HepG2 (cell line): ENCODE measurements at regions not wholly inside any gene's neighbourhood (a gene's known extent, or its start where the extent isn't known, plus 50 kb on each side); places are given as distances from the start of the nearest gene placed in this dataset.

Experiments
- ERF ChIP-seq: IDR thresholded peaks from 2 replicates; pipeline ENCODE4 v1.6.1; 2018; ENCODE audit warnings: missing biosample characterization, missing genetic modification reagents
- FOXM1 ChIP-seq: sonication (generic); formaldehyde crosslinking; IDR thresholded peaks from 2 replicates; pipeline ENCODE4 v1.5.0; 2020; ENCODE audit warnings: missing genetic modification reagents
- GATA4 ChIP-seq: sonication (generic); IDR thresholded peaks from 2 replicates; pipeline ENCODE4 v1.6.1; 2016; ENCODE audit warnings: antibody characterized with exemption, low read depth, borderline replicate concordance
- HOXA7 ChIP-seq: sonication (generic); formaldehyde crosslinking; IDR thresholded peaks from 2 replicates; pipeline ENCODE4 v1.8.1; 2022; ENCODE audit warnings: mild to moderate bottlenecking, missing genetic modification reagents, moderate library complexity
- PAWR ChIP-seq: sonication (generic); formaldehyde crosslinking; IDR thresholded peaks from 2 replicates; pipeline ENCODE4 v1.4.0; 2020; ENCODE audit warnings: missing genetic modification reagents, mild to moderate bottlenecking, borderline replicate concordance
- ZSCAN22 ChIP-seq: sonication (generic); formaldehyde crosslinking; IDR thresholded peaks from 2 replicates; pipeline ENCODE4 v1.4.0; 2020; ENCODE audit warnings: mild to moderate bottlenecking, missing genetic modification reagents
- TF ChIP-seq, protein P1 (sequence below): sonication (generic); formaldehyde crosslinking; IDR thresholded peaks from 2 replicates; pipeline ENCODE4 v1.5.1; 2020; ENCODE audit warnings: mild to moderate bottlenecking, missing genetic modification reagents

DNA sequence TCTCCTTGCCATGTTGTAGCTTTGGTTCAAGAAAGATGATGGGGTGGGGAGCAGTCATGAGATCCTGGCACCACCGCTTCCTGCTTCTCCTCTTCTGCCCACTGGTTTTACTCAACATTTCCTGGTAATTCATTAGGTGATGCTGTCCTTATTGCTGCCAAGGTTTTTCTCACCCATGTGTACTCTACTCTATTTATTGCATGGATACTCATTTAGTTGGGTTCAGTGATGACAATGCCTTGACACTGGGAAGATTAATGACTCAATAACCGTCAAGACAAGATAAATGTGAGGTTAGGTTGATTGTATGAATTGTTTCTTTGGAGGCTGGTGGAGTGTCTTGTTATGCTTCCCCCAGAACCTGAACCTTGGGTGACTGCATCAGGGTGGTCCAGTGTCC, 484.2 kb downstream of the SIPA1L2 start:
- no peak for TF ChIP-seq HOXA7
- no peak for TF ChIP-seq ZSCAN22 (CRISPR knock-in tag)
- TF ChIP-seq, protein P1, sequence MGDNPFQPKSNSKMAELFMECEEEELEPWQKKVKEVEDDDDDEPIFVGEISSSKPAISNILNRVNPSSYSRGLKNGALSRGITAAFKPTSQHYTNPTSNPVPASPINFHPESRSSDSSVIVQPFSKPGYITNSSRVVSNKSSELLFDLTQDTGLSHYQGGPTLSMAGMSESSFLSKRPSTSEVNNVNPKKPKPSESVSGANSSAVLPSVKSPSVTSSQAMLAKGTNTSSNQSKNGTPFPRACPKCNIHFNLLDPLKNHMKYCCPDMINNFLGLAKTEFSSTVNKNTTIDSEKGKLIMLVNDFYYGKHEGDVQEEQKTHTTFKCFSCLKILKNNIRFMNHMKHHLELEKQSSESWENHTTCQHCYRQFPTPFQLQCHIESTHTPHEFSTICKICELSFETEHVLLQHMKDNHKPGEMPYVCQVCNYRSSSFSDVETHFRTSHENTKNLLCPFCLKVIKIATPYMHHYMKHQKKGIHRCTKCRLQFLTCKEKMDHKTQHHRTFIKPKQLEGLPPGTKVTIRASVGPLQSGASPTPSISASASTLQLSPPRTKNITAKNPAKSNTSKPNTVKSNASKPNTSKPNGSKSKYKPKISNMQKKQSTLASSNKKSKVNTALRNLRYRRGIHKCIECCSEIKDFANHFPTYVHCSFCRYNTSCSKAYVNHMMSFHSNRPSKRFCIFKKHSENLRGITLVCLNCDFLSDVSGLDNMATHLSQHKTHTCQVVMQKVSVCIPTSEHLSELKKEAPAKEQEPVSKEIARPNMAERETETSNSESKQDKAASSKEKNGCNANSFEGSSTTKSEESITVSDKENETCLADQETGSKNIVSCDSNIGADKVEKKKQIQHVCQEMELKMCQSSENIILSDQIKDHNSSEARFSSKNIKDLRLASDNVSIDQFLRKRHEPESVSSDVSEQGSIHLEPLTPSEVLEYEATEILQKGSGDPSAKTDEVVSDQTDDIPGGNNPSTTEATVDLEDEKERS, result no peak
- no peak for TF ChIP-seq GATA4
- no peak for TF ChIP-seq FOXM1 (CRISPR knock-in tag)
- no peak for TF ChIP-seq PAWR (CRISPR knock-in tag)
- TF ChIP-seq ERF (CRISPR knock-in tag), result no peak
